ENCODE measurements at regions not wholly inside any gene's neighbourhood (a gene's known extent, or its start where the extent isn't known, plus 50 kb on each side); places are given as distances from the start of the nearest gene placed in this dataset.

GRCh38 chr11:27807596-27807995 is 107.3 kb upstream of the BDNF start:
- Mint-ChIP-seq H3K27ac (no peak overlapping the region), H3K27me3 (no peaks in the 10 kb centered on the region), H3K4me1 (no peaks in the 10 kb centered on the region), H3K9me3 (peaks cover 1 to 5% of the 10 kb centered on the region in 2 donors), H3K4me3 (no peak overlapping the region), H3K36me3 (no peaks in the 10 kb centered on the region)
- no peak for DNase-seq
- ATAC-seq (replicated peaks) = no peak

GRCh38 chr11:27806122-27806521 is 105.9 kb upstream of the BDNF start:
- H3K9me3 Mint-ChIP-seq = peaks cover 0 to 5% of the 10 kb centered on the region in 2 donors
- no peaks in the 10 kb centered on the region for H3K4me1 Mint-ChIP-seq
- H3K27ac Mint-ChIP-seq = no peak overlapping the region
- H3K27me3 Mint-ChIP-seq = no peaks in the 10 kb centered on the region
- no peaks in the 10 kb centered on the region for H3K36me3 Mint-ChIP-seq
- no peak for ATAC-seq (replicated peaks)
- DNase-seq = no peak
- H3K4me3 Mint-ChIP-seq = no peak overlapping the region

- no peak overlapping the region for H3K27ac Mint-ChIP-seq
- H3K9me3 Mint-ChIP-seq = peaks cover 6 to 7% of the 10 kb centered on the region in 2 donors
- ATAC-seq (replicated peaks) (no peak), DNase-seq (no peak)
- no peaks in the 10 kb centered on the region for H3K36me3 Mint-ChIP-seq
- H3K4me1 Mint-ChIP-seq = no peaks in the 10 kb centered on the region
- no peak overlapping the region for H3K4me3 Mint-ChIP-seq
- no peaks in the 10 kb centered on the region for H3K27me3 Mint-ChIP-seq
These were observed 96.0 kb upstream of the BDNF start for GRCh38 chr11:27795955-27796861.

GRCh38 chr11:27786864-27787263 is 86.6 kb upstream of the BDNF start:
- no peaks in the 10 kb centered on the region for H3K36me3 Mint-ChIP-seq
- no peaks in the 10 kb centered on the region for H3K27me3 Mint-ChIP-seq
- no peaks in the 10 kb centered on the region for H3K4me1 Mint-ChIP-seq
- ATAC-seq (replicated peaks) (no peak), DNase-seq (no peak)
- peaks cover 0 to 1% of the 10 kb centered on the region in 2 donors for H3K9me3 Mint-ChIP-seq
- no peak overlapping the region for H3K27ac Mint-ChIP-seq
- H3K4me3 Mint-ChIP-seq = no peak overlapping the region

GRCh38 chr11:27786331-27786730 is 86.1 kb upstream of the BDNF start:
- H3K27me3 Mint-ChIP-seq = no peaks in the 10 kb centered on the region
- H3K4me1 Mint-ChIP-seq = no peaks in the 10 kb centered on the region
- H3K27ac Mint-ChIP-seq = no peak overlapping the region
- no peak overlapping the region for H3K4me3 Mint-ChIP-seq
- DNase-seq (no peak), ATAC-seq (replicated peaks) (no peak)
- H3K9me3 Mint-ChIP-seq = peaks cover 0 to 1% of the 10 kb centered on the region in 2 donors
- H3K36me3 Mint-ChIP-seq = no peaks in the 10 kb centered on the region

DNA sequence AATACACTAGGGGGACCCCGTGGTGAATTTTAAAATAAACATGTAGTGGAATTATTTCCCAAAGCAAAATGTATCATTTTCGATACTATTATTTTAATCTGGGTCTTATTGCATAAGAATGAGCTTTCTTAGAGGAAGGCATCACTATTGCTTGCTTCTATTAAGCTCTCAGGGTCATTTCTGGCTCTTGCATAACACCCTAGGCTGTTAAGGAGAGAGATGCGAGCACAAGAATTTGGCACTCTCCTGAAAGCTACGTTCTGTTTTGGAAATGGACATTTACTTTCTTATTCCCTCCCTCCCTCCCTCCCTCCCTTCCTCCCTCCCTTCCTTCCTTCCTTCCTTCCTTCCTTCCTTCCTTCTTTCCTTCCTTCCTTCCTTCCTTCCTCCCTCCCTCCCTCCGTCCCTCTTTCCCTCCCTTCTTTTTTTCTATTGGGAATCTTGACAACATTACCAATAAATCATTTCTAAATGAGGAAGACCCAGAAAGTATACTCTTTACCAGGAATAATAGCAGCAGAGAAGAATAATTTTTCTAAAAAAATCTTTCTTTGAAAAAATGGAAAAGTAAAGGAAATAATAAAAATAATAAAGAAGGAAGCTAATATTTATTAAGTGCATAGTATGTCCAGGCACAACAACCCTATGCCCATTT is 83.6 kb upstream of the BDNF start:
- no peak overlapping the region for H3K4me3 Mint-ChIP-seq
- no peak for DNase-seq
- peaks cover 1 to 7% of the 10 kb centered on the region in 2 donors for H3K9me3 Mint-ChIP-seq
- H3K36me3 Mint-ChIP-seq = no peaks in the 10 kb centered on the region
- no peaks in the 10 kb centered on the region for H3K4me1 Mint-ChIP-seq
- H3K27me3 Mint-ChIP-seq = no peaks in the 10 kb centered on the region
- H3K27ac Mint-ChIP-seq = no peak overlapping the region
- no peak for ATAC-seq (replicated peaks)

GRCh38 chr11:27777033-27777432 is 76.8 kb upstream of the BDNF start:
- H3K4me3 Mint-ChIP-seq = no peak overlapping the region
- H3K27ac Mint-ChIP-seq = no peak overlapping the region
- DNase-seq (no peak), ATAC-seq (replicated peaks) (no peak)
- no peaks in the 10 kb centered on the region for H3K27me3 Mint-ChIP-seq
- H3K4me1 Mint-ChIP-seq = no peaks in the 10 kb centered on the region
- H3K36me3 Mint-ChIP-seq = no peaks in the 10 kb centered on the region
- peaks cover 0 to 7% of the 10 kb centered on the region in 2 donors for H3K9me3 Mint-ChIP-seq

DNA sequence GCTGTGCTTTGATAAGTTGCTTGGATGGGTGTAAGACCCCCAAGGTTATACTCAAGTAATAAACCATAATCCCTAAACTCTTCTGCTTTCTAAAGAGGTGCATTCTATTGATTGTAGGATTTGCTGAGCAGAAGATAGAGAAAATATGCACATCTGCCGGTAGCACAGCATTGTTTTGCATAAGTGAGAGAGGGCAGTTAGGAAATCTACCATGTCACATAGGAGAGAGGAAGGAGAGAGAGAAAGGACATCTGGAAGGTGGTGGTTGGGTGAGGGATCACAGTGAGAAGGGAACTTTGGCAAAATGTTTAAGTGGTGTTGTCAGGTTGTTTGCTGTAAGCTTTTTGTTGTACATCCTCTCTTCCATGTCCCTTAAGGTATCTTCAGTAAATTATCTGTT is 73.6 kb upstream of the BDNF start:
- Mint-ChIP-seq H3K4me1 (no peaks in the 10 kb centered on the region), H3K27ac (no peak overlapping the region), H3K36me3 (no peaks in the 10 kb centered on the region), H3K27me3 (no peaks in the 10 kb centered on the region), H3K4me3 (no peak overlapping the region), H3K9me3 (peaks cover 0 to 1% of the 10 kb centered on the region in 2 donors)
- ATAC-seq (replicated peaks) (no peak), DNase-seq (no peak)

DNA sequence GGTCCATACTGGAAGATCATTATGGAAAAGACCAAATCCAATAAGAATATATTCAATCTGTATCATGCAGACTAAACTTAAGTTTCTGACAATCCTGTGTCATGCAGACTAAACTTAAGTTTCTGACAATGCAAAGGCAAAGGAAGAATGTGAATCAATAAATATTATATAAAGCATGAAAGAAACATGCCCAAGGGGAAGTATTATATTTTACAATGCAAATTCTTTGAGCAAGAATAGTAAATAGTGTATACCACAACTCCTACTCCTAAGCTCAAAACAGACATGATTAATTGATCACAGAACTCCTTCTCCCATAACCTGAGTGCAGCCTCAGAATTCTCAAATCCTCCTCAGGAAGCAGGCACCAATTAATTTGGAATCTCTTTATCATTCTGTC is 71.3 kb upstream of the BDNF start:
- Mint-ChIP-seq H3K36me3 (no peaks in the 10 kb centered on the region), H3K27me3 (no peaks in the 10 kb centered on the region), H3K4me3 (no peak overlapping the region), H3K4me1 (no peaks in the 10 kb centered on the region), H3K27ac (no peak overlapping the region), H3K9me3 (peaks cover 0 to 1% of the 10 kb centered on the region in 2 donors)
- DNase-seq (no peak), ATAC-seq (replicated peaks) (no peak)

- DNase-seq (no peak), ATAC-seq (replicated peaks) (no peak)
- Mint-ChIP-seq H3K27me3 (no peaks in the 10 kb centered on the region), H3K27ac (no peak overlapping the region), H3K4me3 (no peak overlapping the region), H3K36me3 (no peaks in the 10 kb centered on the region), H3K4me1 (no peaks in the 10 kb centered on the region), H3K9me3 (peaks cover 0 to 3% of the 10 kb centered on the region in 2 donors)
These were observed 70.3 kb upstream of the BDNF start for GRCh38 chr11:27770576-27770975.

- DNase-seq (no peak), ATAC-seq (replicated peaks) (no peak)
- H3K9me3 Mint-ChIP-seq = peaks cover 0 to 1% of the 10 kb centered on the region in 2 donors
- H3K27me3 Mint-ChIP-seq = no peaks in the 10 kb centered on the region
- no peak overlapping the region for H3K27ac Mint-ChIP-seq
- no peaks in the 10 kb centered on the region for H3K4me1 Mint-ChIP-seq
- no peaks in the 10 kb centered on the region for H3K36me3 Mint-ChIP-seq
- no peak overlapping the region for H3K4me3 Mint-ChIP-seq
These were observed 63.5 kb upstream of the BDNF start for GRCh38 chr11:27763736-27764135.

GRCh38 chr11:27761356-27761755 is 61.1 kb upstream of the BDNF start:
- H3K9me3 Mint-ChIP-seq = peaks cover 0 to 1% of the 10 kb centered on the region in 2 donors
- H3K36me3 Mint-ChIP-seq = no peaks in the 10 kb centered on the region

DNA sequence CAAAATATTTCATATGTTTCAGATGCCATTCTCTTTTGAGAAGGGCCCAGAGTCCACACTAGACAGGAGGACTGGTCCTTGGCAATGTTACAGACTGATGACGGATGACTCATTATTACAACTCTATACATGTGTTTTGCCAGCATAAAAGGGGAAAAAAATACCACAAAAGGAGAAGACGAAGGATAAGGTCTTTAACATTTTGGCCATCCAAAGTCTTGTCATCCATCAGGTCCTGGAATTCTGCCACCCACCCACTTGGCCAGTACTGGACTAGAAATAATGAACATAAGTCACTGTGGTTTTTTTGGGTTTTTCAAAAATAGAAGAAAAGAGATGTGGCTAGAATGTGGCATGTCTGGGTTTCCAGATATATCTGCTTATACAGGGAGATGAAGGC is 57.7 kb upstream of the BDNF start:
- no peak for ATAC-seq (replicated peaks)
- no peak for DNase-seq
- H3K27me3 Mint-ChIP-seq = no peaks in the 10 kb centered on the region

More at GRCh38 chr11:27761356-27761755, 61.1 kb upstream of the BDNF start:
- H3K27ac Mint-ChIP-seq = no peak overlapping the region
- H3K4me1 Mint-ChIP-seq = no peaks in the 10 kb centered on the region
- no peak overlapping the region for H3K4me3 Mint-ChIP-seq
- no peak for ATAC-seq (replicated peaks)
- no peak for DNase-seq
- H3K27me3 Mint-ChIP-seq = no peaks in the 10 kb centered on the region

DNA sequence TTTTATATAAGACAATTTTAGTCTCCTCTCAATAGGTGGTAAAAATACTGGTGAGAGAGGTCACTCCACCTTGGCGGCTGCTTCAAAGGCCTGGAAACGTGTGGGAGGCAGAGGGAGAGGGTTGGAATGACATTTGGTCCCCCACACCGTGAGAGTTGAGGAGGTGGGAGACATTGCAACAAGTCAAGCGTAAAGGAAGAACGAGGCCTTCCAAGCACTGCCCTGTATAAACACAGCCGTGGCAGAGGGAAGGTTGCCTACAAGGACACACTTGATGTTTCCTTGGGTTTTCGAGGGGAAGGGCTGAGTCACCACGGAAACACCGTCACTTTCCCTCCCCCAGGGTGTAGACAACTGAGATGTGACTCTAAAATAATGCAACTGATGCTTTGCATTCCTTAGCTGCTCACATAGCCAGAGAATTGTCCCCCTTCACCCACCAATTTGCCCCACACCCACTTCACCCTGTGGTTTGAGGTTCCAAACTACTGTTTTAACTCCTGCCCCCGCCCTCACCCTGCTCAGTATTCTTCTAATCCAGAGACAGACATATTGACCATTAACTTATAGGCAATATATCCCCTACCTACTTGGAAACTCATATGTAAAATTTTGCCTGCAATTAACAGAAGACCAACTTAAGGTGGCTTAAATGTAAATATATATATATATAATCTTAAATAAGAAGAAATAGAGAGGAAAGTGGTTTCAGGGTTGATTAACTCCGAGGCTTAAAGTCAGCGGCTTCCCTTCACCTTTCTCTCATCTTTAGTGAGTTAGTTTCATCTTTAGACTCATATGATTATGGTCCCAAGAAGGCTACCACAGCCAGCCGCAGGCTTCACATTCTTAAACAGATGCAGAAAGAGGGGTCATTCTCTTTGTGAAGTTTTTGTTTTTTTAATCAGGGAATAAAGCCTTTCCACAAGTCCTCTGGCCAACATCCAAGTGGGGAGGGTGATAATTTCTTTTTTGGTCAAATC is 54.1 kb upstream of the BDNF start:
- DNase-seq = no peak
- H3K4me3 Mint-ChIP-seq = no peak overlapping the region
- H3K27me3 Mint-ChIP-seq = no peaks in the 10 kb centered on the region
- H3K9me3 Mint-ChIP-seq = peaks cover 3 to 6% of the 10 kb centered on the region in 2 donors
- H3K4me1 Mint-ChIP-seq = no peaks in the 10 kb centered on the region
- H3K36me3 Mint-ChIP-seq = no peaks in the 10 kb centered on the region
- no peak overlapping the region for H3K27ac Mint-ChIP-seq
- no peak for ATAC-seq (replicated peaks)

More for the DNA sequence above, 57.7 kb upstream of the BDNF start:
- no peaks in the 10 kb centered on the region for H3K36me3 Mint-ChIP-seq
- peaks cover 0 to 4% of the 10 kb centered on the region in 2 donors for H3K9me3 Mint-ChIP-seq
- H3K27ac Mint-ChIP-seq = no peak overlapping the region
- no peaks in the 10 kb centered on the region for H3K4me1 Mint-ChIP-seq
- H3K4me3 Mint-ChIP-seq = no peak overlapping the region
